HCT116 (cell line): ENCODE measurements at regions not wholly inside any gene's neighbourhood (a gene's known extent, or its start where the extent isn't known, plus 50 kb on each side); places are given as distances from the start of the nearest gene placed in this dataset.

Source experiments
- ATAC-seq: fragments of 200-7000 bp; cut with Tn5 transposase; 2 replicates; pipeline ENCODE4 v1.9.1; 2020; ENCODE audit warnings: mild to moderate bottlenecking, moderate library complexity
- BruUV-seq: library from RNA; stranded (reverse); fragments of 400-500 nt; replicated peaks from 2 replicates; lab custom pipeline; 2021; lab: Mats Ljungman, UMichigan
- CTCF ChIA-PET: fragments of 300-600 bp; sonication (Branson Sonifier 250); formaldehyde crosslinking; loops from one replicate; lab custom pipeline; 2021; ENCODE audit warnings: antibody characterized with exemption; lab: Charles Lee
- POLR2A ChIA-PET: fragments of 300-600, 350-600 bp; sonication (Branson Sonifier 250); formaldehyde crosslinking; loops from one replicate; lab custom pipeline; 2021; ENCODE audit warnings: antibody characterized with exemption; lab: Charles Lee
- RAD21 ChIA-PET, 2 experiments: fragments of 300-600 bp; sonication (Branson Sonifier 250); formaldehyde crosslinking; loops; one replicate each; lab custom pipeline; 2023; ENCODE audit warnings: low total read pairs in 2 of 2; ENCODE audit not compliant: uncharacterized antibody in 2 of 2, unreplicated experiment in 2 of 2, low non-redundant PET in 1 of 2; lab: Charles Lee
- DNase-seq: peaks from one replicate; pipeline ENCODE4 v3.0.0-alpha.2; 2010; ENCODE audit warnings: low read depth, low spot score
- H2AFZ ChIP-seq: fragments of 200-600 bp; shearing (Covaris generic), sonication (generic); 2 replicates; pipeline ENCODE4 v1.6.1; 2017; ENCODE audit warnings: low read depth, mixed run types, mixed read lengths, antibody characterized with exemption, low read length; ENCODE audit not compliant: poor library complexity, severe bottlenecking
- H3K27ac ChIP-seq: 2 replicates; pipeline ENCODE4 v1.5.1; 2012; ENCODE audit warnings: low read depth, low read length
- H3K27me3 ChIP-seq: fragments of 200-600 bp; sonication (generic); 2 replicates; pipeline ENCODE4 v1.6.1; 2016; ENCODE audit warnings: mixed run types, low read length, mixed read lengths; ENCODE audit not compliant: insufficient read depth
- H3K36me3 ChIP-seq, 2 experiments: fragments of 200-500 bp in 1 of 2; fragments of 200-600 bp in 1 of 2; sonication (Bioruptor generic) in 1 of 2; sonication (generic) in 1 of 2; 2 replicates each; pipeline versions ENCODE4 v1.5.1 to v1.6.1; 2014 to 2016; ENCODE audit warnings: low read length in 2 of 2, inconsistent platforms in 1 of 2, mixed read lengths in 1 of 2, mixed run types in 1 of 2; ENCODE audit not compliant: insufficient read depth in 2 of 2, control insufficient read depth in 1 of 2
- H3K4me1 ChIP-seq, 2 experiments: fragments of 200-600 bp in 1 of 2; sonication (generic) in 1 of 2; 2 replicates each; pipeline versions ENCODE4 v1.5.1 to v1.6.1; 2012 to 2017; ENCODE audit warnings: low read length in 2 of 2, inconsistent platforms in 1 of 2, mild to moderate bottlenecking in 1 of 2, mixed read lengths in 1 of 2, mixed run types in 1 of 2, moderate library complexity in 1 of 2; ENCODE audit not compliant: insufficient read depth in 2 of 2, control insufficient read depth in 1 of 2
- H3K4me2 ChIP-seq: fragments of 200-600 bp; sonication (generic); 2 replicates; pipeline ENCODE4 v1.6.1; 2017; ENCODE audit warnings: mixed run types, low read length, mixed read lengths
- H3K4me3 ChIP-seq, 2 experiments: fragments of 200-600 bp in 1 of 2; sonication (generic) in 1 of 2; replicated peaks in 1 of 2; 2 replicates each; pipeline ENCODE4 v1.5.1; 2011 to 2016; ENCODE audit warnings: low read length in 2 of 2, control low read depth in 1 of 2, low read depth in 1 of 2, mild to moderate bottlenecking in 1 of 2, mixed read lengths in 1 of 2, mixed run types in 1 of 2
- H3K79me2 ChIP-seq: fragments of 200-600 bp; sonication (generic); 2 replicates; pipeline ENCODE4 v1.6.1; 2017; ENCODE audit warnings: mild to moderate bottlenecking, mixed run types, low read length, moderate library complexity, mixed read lengths; ENCODE audit not compliant: insufficient read depth
- H3K9ac ChIP-seq: fragments of 200-600 bp; sonication (generic); 2 replicates; pipeline ENCODE4 v1.6.1; 2016; ENCODE audit warnings: low read length, mixed read lengths
- H3K9me2 ChIP-seq: fragments of 200-600 bp; sonication (generic), shearing (Covaris generic); 2 replicates; pipeline ENCODE4 v1.6.1; 2017; ENCODE audit warnings: mixed run types, mild to moderate bottlenecking, moderate library complexity; ENCODE audit not compliant: insufficient read depth
- H3K9me3 ChIP-seq, 2 experiments: fragments of 200-500 bp in 1 of 2; fragments of 200-600 bp in 1 of 2; sonication (Bioruptor generic) in 1 of 2; sonication (generic) in 1 of 2; 2 replicates each; pipeline ENCODE4 v1.6.1; 2014 to 2017; ENCODE audit warnings: low read length in 2 of 2, mixed read lengths in 2 of 2, inconsistent platforms in 1 of 2, low read depth in 1 of 2, mild to moderate bottlenecking in 1 of 2, mixed run types in 1 of 2, moderate library complexity in 1 of 2; ENCODE audit not compliant: control insufficient read depth in 1 of 2, insufficient read depth in 1 of 2
- H4K20me1 ChIP-seq: fragments of 200-600 bp; sonication (generic), shearing (Covaris generic); 2 replicates; pipeline ENCODE4 v1.6.1; 2017; ENCODE audit warnings: mixed run types, mild to moderate bottlenecking, moderate library complexity; ENCODE audit not compliant: insufficient read depth
- CEBPB ChIP-seq: IDR thresholded peaks from 2 replicates; pipeline ENCODE4 v1.6.1; 2012; ENCODE audit warnings: low read depth
- ELF1 ChIP-seq: IDR thresholded peaks from 2 replicates; pipeline ENCODE4 v1.6.1; 2012; ENCODE audit warnings: low read depth, borderline replicate concordance
- EZH2 ChIP-seq: fragments of 200-600 bp; sonication (generic); IDR thresholded peaks from 2 replicates; pipeline ENCODE4 v1.6.1; 2017; ENCODE audit warnings: antibody characterized with exemption, mixed run types
- EZH2phosphoT487 ChIP-seq: fragments of 200-600 bp; IDR thresholded peaks from 2 replicates; pipeline ENCODE4 v1.6.1; 2018; ENCODE audit warnings: antibody characterized with exemption, borderline replicate concordance
- JUND ChIP-seq: IDR thresholded peaks from 2 replicates; pipeline ENCODE4 v1.6.1; 2012
- MAX ChIP-seq: IDR thresholded peaks from 2 replicates; pipeline ENCODE4 v1.6.1; 2012
- POLR2A ChIP-seq: IDR thresholded peaks from 2 replicates; pipeline ENCODE4 v1.7.0; 2011; ENCODE audit warnings: borderline replicate concordance; ENCODE audit not compliant: insufficient read depth, insufficient read length; ENCODE audit errors: extremely low read depth
- POLR2AphosphoS5 ChIP-seq: IDR thresholded peaks from 2 replicates; pipeline ENCODE4 v1.6.1; 2011; ENCODE audit warnings: mild to moderate bottlenecking, low read depth, low read length, moderate library complexity
- RAD21 ChIP-seq: IDR thresholded peaks from 2 replicates; pipeline ENCODE4 v1.6.1; 2012; ENCODE audit warnings: low read depth, mild to moderate bottlenecking
- REST ChIP-seq: IDR thresholded peaks from 2 replicates; pipeline ENCODE4 v1.6.1; 2012; ENCODE audit warnings: low read depth
- SIN3A ChIP-seq: IDR thresholded peaks from 2 replicates; pipeline ENCODE4 v1.6.1; 2012; ENCODE audit warnings: low read depth
- SP1 ChIP-seq: IDR thresholded peaks from 2 replicates; pipeline ENCODE4 v1.6.1; 2012; ENCODE audit warnings: low read depth
- SRF ChIP-seq: IDR thresholded peaks from 2 replicates; pipeline ENCODE4 v1.6.1; 2012; ENCODE audit warnings: low read depth
- TCF7L2 ChIP-seq: IDR thresholded peaks from 2 replicates; pipeline ENCODE4 v1.7.0; 2011; ENCODE audit warnings: borderline replicate concordance, inconsistent platforms; ENCODE audit not compliant: insufficient read depth, insufficient read length; ENCODE audit errors: extremely low read depth
- YY1 ChIP-seq: IDR thresholded peaks from 2 replicates; pipeline ENCODE4 v1.6.1; 2011; ENCODE audit warnings: low read length, low read depth, moderate library complexity, mild to moderate bottlenecking; ENCODE audit not compliant: insufficient replicate concordance; ENCODE audit errors: extremely low read depth
- ZBTB33 ChIP-seq: IDR thresholded peaks from 2 replicates; pipeline ENCODE4 v1.6.1; 2011; ENCODE audit warnings: mild to moderate bottlenecking, low read length, moderate library complexity; ENCODE audit not compliant: insufficient replicate concordance; ENCODE audit errors: extremely low read depth
- ZFX ChIP-seq: fragments of 450-650 bp; IDR thresholded peaks from 2 replicates; pipeline ENCODE4 v1.6.1; 2017
- ZNF274 ChIP-seq: fragments of 200-500 bp; sonication (Bioruptor generic); IDR thresholded peaks from 2 replicates; pipeline ENCODE4 v1.6.1; 2014; ENCODE audit warnings: mild to moderate bottlenecking, low read depth, low read length, inconsistent platforms
- intact Hi-C: fragments of 100-400 bp; cut with micrococcal nuclease; formaldehyde crosslinking; loops from 2 replicates; pipeline ENCODE4 v1.10.0; 2022

- TF ChIP-seq ZBTB33, result no peak
- TF ChIP-seq JUND, result no peak
- no peak for TF ChIP-seq EZH2
- TF ChIP-seq ZNF274, result no peak
- no peak for TF ChIP-seq SP1
- TF ChIP-seq YY1, result no peak
- TF ChIP-seq MAX, result no peak
- TF ChIP-seq RAD21, result no peak
Observed at GRCh38 chr14:84129007-84129406, 1400.9 kb upstream of the FLRT2 start (continued).

- no peak for ATAC-seq
- H3K9me2 ChIP-seq, result no peaks in the 10 kb centered on the region
- H3K27me3 ChIP-seq, result no peaks in the 10 kb centered on the region
- H4K20me1 ChIP-seq, result no peaks in the 10 kb centered on the region
- H3K36me3 ChIP-seq, result no peaks in the 10 kb centered on the region
- POLR2A ChIA-PET, result no interaction called here
- H3K79me2 ChIP-seq, result no peaks in the 10 kb centered on the region
- intact Hi-C loops, result no loop called here
- no peak overlapping the region for H2AFZ ChIP-seq
- BruUV-seq, result no TSS peak
- H3K4me2 ChIP-seq, result no peak overlapping the region
- no peak overlapping the region for H3K27ac ChIP-seq
- RAD21 ChIA-PET, result no interaction called here
- H3K9me3 ChIP-seq, result peaks cover 3 to 14% of the 10 kb centered on the region in 2 experiments; a peak in 2 of 4 replicates
- no peak overlapping the region for H3K9ac ChIP-seq
- H3K4me3 ChIP-seq, result no peak overlapping the region
- no peak for DNase-seq
- H3K4me1 ChIP-seq, result no peaks in the 10 kb centered on the region
- CTCF ChIA-PET, result no interaction called here
- no peak for TF ChIP-seq ZFX
- no peak for TF ChIP-seq JUND
- no peak for TF ChIP-seq ELF1
- no peak for TF ChIP-seq REST
- TF ChIP-seq POLR2AphosphoS5, result no peak
- no peak for TF ChIP-seq CEBPB
- TF ChIP-seq TCF7L2, result no peak
- TF ChIP-seq EZH2phosphoT487, result no peak
- no peak for TF ChIP-seq EZH2
- no peak for TF ChIP-seq POLR2A
- no peak for TF ChIP-seq RAD21
- TF ChIP-seq SIN3A, result no peak
- no peak for TF ChIP-seq MAX
- TF ChIP-seq SRF, result no peak
- no peak for TF ChIP-seq YY1
- no peak for TF ChIP-seq ZBTB33
- TF ChIP-seq SP1, result no peak
Observed at GRCh38 chr14:84129941-84130340, 1400.0 kb upstream of the FLRT2 start.
